NCI-H2196 (cell line): ENCODE measurements at regions not wholly inside any gene's neighbourhood (a gene's known extent, or its start where the extent isn't known, plus 50 kb on each side); places are given as distances from the start of the nearest gene placed in this dataset.

ENCODE experiments used
- DNase-seq: peaks from one replicate; lab custom pipeline; 2025; ENCODE audit not compliant: unreplicated experiment; lab: John Stamatoyannopoulos, UW

DNA sequence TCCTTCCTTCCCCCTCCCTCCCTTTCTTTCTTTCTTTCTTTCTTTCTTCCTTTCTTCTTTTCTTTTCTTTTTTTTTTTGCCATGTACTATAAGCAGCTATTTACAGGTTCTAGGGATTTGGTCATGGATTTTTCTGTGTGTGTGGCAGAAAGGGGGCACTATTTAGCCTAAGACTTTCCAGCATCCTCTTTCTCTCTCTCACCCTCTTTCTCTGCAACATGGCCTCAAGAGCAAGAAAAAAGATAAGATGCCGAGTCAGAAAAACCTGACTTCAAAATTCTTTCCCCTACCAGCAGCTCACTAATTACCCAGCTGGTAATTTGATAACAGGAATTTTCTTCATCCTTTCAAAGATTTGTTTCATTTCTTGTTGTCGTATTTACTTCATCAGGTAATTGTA lies 458.3 kb upstream of the ADAMTS5 start:
- DNase-seq = no peak

DNA sequence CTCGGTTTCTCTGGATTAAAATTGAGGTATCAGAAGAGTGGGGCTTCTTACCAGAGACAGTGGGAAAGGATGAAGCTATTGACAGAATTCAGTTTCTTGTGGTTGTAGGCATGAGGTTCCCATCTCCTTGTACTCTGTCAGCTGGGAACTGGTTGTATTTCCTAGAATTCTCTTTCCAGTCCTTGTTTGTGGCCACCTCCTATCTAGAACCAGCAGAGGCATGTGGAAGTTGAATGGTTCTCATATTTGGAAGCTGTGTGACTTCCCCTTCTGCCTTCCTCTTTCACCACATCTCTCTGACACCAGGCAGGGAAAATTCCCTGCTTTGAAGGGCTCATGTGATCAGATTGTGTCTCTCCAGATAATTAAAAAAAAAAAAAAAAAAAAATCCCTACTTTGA lies 457.7 kb upstream of the ADAMTS5 start:
- DNase-seq = no peak

GRCh38 chr21:27423906-27424595 lies 457.2 kb upstream of the ADAMTS5 start:
- no peak for DNase-seq

DNA sequence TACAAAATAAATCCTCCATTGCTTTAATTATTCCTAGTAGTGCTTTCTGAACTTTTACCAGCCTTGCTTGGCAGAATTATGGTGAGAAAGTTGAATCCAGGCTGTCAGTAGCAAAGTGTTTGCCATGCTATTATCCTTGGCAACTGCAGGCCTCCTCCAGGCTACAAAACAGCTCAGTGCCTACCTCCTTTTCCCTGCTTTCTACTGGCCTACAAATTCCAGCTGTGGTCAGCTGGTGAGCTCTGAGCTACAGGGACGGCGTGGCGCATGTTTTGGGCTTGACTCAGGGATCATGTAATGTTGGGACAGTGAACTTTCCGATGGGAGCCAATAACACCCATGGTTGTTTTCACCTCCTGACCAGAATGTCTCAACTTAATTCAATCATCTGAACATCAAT lies 456.1 kb upstream of the ADAMTS5 start:
- DNase-seq = no peak

GRCh38 chr21:27422435-27422834 lies 455.5 kb upstream of the ADAMTS5 start:
- DNase-seq = no peak

- no peak for DNase-seq
Observed at GRCh38 chr21:27421654-27422053, 454.8 kb upstream of the ADAMTS5 start.

DNA sequence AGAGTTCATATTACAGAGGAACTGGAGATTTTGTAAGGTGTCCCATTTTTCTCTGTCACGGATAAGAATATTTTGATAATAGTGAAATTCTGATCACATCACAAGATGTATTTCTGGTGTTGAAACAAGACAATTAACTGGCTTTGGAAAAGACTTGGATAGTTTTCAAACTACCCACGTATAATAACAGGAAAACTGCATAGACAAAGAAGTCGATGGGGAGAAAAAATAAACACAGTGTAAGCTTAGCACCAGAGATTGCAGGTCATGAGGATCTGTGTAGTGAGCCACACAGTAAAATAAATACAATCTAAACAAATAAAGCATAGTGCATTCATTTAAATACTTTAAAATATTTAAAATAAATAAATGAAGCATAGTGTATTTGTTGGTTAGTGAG lies 452.3 kb upstream of the ADAMTS5 start:
- DNase-seq = no peak

- no peak for DNase-seq
Observed at GRCh38 chr21:27418346-27418745, 451.5 kb upstream of the ADAMTS5 start.

DNA sequence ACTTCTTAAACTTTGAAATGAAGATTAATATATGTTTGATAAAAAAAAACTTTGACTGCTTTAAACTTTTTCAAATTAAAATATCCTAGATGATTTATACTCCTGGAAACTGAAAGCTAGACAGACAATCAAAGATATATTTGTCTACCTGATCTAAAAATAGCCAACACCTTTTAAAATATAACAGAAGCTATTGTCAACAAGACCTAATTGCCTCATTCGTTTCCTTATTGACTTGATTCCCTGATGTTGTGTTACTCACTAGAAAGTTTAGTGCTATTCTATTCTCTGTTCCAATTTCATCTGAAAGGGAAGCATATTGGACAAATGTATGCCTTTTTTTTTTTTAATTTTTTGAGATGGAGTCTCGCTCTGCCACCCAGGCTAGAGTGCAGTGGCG lies 445.6 kb upstream of the ADAMTS5 start:
- no peak for DNase-seq

GRCh38 chr21:27408826-27409225 lies 441.9 kb upstream of the ADAMTS5 start:
- DNase-seq = no peak

- no peak for DNase-seq
Observed at GRCh38 chr21:27407271-27407670, 440.4 kb upstream of the ADAMTS5 start.

DNA sequence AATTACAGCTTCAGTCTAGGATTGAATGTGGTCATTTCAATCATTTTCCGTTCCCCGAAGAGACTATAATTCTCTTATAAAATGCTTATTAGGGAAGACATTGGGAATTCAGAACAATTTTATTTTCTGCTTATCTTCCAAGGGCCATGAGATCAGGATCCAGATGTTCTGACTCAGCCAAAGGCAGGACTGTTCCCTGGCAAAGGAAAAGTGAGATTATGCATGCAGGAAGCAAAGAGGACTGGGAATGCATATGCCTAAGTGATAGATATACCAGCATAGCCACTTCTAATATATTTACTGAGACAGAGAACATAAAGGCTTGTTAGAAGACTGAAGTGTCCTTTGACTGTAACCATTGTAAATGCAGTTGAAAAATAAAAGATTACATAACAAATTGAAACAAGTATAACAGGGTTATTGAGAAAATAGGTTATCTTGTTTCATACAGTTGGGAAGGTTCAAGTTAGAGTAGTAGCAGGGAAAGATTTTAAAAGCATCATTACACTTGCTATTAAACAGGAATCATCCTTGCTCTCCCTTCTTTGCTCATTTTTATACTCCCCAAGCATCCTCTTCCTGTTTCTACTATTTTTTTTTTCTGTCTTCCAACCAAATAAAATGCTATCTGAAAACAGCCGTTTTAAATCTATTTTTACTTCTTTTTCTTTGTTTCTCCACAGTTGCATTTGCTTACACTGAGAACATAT lies 439.6 kb upstream of the ADAMTS5 start:
- DNase-seq = no peak

GRCh38 chr21:27403011-27403410 lies 436.1 kb upstream of the ADAMTS5 start:
- no peak for DNase-seq

GRCh38 chr21:27400045-27400444 lies 433.2 kb upstream of the ADAMTS5 start:
- no peak for DNase-seq

DNA sequence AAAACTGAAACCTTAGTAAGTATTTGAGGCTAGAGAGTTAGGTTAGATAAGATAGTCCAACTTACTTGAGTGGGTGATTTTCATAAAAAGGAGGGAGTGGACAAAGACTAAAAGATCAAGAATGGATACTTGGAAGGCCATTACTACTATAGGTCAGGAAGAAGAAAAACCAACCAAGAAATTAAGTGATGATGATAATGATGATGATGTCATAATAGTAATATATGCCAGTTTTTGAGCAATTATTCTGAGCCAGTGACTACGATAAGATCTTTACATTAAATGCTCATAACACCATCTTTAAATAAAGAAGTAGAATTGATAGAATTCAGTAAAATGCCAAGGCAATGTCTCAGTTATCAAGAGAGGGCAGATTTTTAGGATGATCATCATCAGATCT lies 430.7 kb upstream of the ADAMTS5 start:
- DNase-seq = no peak

GRCh38 chr21:27393726-27394125 lies 426.8 kb upstream of the ADAMTS5 start:
- no peak for DNase-seq

DNA sequence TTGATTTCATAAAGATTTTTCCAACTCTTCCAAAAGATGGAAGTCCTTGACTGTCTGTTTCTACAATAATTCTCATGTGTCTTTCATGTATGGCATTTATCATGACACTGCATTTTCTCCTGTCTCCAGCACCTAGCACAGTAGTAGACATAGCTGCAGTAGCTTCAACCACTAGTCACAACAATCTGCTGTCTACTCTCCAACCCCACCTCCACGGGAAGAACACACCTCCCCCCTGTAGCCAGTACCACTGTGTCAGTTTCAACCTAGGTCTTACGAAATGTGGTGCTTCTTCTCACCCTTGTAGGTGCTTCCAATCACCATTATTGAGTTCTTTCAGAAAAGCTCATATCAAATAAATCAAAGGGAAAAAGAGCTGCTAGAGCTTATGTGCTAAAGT lies 425.1 kb upstream of the ADAMTS5 start:
- DNase-seq = no peak

GRCh38 chr21:27390384-27390783 lies 423.5 kb upstream of the ADAMTS5 start:
- DNase-seq = no peak

DNA sequence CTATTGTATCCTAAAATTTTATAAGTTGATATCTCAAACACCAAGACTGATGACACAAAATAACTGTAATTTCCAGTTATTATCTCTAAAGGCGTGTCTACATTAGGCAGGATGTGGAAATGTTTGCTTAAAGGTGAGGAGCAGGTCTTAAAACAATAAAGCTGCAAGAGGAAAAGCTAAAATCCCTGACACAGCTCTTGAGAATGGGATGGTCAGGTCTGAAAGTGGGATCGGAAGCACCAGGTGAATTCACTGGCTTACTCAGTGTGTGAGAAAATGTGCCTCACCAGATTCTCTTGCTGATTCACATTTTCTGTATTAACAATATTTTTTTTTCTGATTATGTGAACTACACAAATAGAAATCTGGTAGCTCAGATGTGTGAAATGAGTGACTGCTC lies 421.9 kb upstream of the ADAMTS5 start:
- no peak for DNase-seq

DNA sequence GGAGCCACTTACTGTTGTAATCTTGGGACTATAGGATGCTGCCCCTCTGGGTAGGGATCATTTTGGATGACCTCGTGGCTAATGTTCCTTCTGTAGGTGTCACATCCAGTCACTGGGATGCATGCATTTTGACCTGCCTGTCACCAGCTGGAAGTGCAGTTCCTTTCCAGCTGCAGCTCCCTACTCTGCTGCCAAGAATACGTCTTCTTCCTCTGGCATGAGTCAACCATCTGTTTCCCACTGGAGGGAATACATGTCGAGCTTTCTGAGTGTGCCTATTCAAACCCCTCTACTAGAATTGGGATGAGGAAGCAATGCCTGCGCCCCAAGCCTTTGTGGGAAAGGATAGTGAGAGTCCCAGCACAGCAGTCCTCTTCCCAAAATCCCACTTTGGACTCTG lies 415.5 kb upstream of the ADAMTS5 start:
- no peak for DNase-seq

- DNase-seq = no peak
Observed at GRCh38 chr21:27380303-27380702, 413.4 kb upstream of the ADAMTS5 start.

DNA sequence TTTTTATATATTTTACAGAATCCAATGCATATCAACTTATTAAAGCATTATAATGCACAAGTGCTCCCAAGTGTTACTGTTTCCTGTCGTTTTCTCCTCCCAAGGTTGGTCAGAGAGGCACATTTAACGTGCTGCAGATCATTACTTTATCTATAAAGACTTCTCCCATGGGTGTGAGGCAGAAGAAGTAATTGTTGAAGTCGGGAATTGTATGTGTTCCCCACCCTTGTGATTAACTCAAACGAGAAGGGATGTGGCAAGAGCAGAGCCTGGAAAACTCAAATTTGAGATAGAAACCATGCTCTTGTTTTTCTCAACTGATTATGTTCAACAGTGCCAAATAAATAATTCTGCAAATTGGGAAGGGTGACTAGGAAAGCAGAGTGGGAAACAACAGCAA lies 412.5 kb upstream of the ADAMTS5 start:
- DNase-seq = no peak

- no peak for DNase-seq
Observed at GRCh38 chr21:27372381-27372780, 405.5 kb upstream of the ADAMTS5 start.
